ENCODE measurements at regions not wholly inside any gene's neighbourhood (a gene's known extent, or its start where the extent isn't known, plus 50 kb on each side); places are given as distances from the start of the nearest gene placed in this dataset.
"Not testable (repeated sequence)": the region's sequence is repeated elsewhere in the genome, so short reads cannot be mapped to it uniquely, and the experiment has no call there.

DNA sequence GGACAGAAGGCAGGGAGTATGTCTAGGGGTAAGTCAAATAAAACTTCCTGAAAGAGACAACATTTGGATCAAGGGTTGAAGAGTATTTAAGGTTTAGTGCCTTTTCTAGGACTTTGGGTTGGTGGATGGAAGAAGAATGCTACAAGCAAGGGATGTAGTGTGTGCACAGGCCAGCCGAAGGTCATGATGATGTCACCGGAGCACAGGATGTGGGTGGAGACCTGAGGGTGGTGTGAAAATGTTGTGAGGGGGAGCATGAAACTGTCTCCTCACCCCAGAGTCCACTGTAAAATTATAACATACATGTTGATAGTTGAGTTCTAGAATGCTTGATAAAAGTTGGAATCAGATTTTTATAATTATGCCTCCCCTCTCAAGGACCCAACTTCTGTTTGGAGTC is 553.3 kb upstream of the SGCD start:
- peak; percentile 26 for DNase-seq (ENCODE audit: low spot score)

DNA sequence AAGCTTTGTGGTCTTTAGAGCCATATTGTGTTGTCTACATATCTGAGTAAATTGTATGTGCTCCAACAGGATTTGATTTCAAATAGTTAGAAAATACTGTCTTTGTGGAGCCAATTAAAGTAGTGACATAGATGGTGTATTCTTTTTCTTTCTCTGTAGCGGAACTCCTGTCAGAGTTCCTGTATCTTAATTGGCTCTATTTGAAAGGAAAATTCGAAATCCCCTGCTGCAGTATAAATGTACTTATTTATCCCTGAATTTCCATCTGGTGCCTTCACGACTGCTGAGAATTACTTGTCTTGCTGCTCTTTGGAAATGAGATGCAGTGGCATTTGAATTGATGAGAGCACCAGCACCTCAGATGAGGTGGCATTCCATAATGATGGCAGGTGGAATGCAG is 546.7 kb upstream of the SGCD start:
- no peak for DNase-seq (ENCODE audit: low spot score)

DNA sequence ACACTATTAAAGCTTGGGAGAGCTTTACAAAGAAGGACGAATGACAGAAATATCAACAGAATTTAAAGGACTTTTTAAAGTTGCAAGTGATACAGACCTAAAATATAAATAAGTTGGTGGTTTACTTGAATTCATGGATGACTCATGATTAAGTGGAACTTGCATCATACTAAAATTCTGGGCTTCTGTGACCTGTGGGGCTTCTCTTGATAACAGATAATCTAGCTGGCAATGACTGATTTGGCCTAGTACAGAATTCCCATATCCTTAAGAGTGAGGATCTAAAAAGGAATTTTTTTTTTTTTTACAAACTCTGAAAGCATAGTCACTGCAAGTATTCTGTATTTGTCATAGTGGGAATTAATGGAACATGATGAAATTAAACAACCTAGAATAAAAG is 543.7 kb upstream of the SGCD start:
- DNase-seq (ENCODE audit: low spot score): no peak

DNA sequence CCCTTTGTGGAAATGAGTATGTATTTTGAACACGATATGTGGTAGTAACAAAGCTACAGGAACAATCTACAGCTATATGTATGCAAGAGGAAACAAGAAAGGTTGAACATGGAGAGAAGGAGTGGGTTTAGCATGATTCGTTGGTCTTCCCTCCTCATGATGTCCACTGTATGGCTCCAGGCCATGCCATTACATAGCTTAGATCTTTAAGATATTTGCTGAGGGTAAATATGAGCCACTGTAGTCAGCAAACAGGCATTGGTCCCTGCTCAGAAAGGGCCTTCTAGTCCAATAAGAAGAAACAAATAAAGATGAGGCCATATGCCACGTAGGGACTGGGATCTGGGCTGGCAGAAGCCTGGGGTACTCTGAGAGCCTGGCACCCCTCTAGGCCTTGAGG is 543.2 kb upstream of the SGCD start:
- no peak for DNase-seq (ENCODE audit: low spot score)

DNA sequence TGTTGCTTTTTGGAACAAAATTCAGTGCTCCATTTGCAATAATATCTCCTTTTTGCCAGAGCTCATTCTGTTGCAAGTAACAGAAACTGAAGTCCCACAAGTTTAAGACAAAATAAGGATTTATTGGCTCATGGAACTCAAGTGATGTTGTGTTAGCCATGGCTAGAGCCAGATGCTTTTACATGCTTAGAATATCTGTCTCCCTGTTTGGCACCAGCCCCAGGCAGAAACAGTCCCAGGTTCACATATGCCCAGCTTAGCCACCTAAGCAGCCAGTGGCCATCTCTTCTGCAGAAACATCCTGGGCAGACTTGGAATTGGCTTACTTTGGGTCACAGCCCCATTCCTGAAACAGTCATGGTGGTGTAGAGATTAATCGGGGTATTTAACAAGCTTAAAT is 540.9 kb upstream of the SGCD start:
- no peak for DNase-seq (ENCODE audit: low spot score)

DNA sequence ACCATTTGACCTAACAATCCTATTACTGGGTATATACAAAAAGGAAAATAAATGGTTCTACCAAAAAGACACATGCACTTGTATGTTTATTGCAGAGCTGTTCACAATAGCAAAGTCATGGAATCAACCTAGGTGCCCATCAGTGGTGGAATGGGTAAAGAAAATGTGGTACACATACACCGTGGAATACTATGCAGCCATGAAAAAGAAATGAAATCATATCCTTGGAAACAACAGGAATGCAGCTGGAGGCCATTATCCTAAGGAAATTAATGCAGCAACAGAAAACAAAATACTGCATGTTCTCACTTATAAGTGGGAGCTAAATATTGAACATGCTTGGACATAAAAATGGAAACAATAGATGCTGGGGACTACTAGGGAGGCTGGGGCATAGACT is 534.1 kb upstream of the SGCD start:
- DNase-seq (ENCODE audit: low spot score): no peak

DNA sequence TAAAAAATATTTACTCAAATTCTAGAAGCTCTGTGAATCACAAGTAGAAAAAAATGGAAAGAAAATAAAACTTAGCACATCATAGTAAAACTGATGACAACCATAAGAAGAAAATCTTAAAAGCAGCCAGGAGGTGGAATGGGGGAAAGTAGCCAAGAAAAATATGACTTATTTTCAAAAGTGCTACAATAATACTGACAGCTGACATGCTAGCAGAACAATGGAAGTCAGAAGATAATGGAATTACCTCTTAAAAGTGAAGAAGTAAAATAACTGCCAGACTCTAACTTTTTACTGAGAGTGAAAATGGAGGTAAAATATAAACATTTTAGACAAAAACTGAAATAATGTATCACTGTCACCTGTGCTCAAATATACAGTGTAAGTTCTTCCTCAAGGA is 532.2 kb upstream of the SGCD start:
- DNase-seq (ENCODE audit: low spot score): no peak

DNA sequence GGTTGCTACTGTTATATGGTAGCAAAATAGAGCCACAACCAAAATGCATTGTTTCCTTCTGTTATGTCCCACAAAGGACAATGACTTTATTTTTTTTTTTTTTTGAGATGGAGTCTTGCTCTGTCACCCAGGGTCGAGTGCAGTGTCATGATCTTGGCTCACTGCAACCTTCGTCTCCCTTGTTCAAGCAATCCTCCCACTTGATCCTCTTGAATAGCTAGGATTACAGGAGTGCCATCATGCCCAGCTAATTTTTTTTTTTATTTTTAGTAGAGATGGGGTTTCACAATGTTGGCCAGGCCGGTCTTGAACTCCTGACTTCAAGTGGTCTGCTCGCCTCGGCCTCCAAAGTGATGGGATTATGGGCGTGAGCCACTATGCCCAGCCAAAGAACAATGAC is 527.7 kb upstream of the SGCD start:
- DNase-seq (ENCODE audit: low spot score): no peak

DNA sequence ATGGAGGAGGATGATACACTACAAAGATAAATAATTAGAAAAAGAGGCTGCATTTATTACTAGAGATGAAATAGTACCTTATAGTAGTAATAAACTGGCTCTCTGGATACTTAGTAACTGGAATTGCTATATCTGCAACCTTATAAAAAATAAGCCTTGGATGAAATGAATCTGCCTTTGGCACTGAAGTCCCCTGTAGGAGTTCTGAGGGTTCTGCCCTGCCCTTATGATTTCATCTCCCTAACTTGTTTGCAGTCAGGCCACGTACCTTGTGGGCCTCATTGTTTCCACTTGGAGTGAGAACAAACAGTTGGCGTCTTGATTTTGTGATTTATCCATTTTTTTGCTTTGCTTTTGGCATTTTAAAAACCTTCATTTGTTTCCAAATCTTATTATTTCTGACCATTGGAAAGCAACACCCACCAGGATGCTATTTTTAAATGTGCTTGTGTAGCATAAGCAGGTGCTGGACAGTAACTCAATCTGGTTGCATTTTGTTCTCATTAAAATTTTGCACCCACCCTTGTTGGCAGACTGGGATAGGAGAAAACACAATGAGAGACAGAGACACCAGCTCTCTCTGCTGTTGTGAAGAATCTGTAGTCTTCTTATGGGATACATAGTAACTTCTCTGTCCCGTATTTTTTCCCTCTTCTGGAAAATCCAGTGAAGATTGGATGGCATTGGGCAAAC is 518.9 kb upstream of the SGCD start:
- DNase-seq (ENCODE audit: low spot score): no peak

DNA sequence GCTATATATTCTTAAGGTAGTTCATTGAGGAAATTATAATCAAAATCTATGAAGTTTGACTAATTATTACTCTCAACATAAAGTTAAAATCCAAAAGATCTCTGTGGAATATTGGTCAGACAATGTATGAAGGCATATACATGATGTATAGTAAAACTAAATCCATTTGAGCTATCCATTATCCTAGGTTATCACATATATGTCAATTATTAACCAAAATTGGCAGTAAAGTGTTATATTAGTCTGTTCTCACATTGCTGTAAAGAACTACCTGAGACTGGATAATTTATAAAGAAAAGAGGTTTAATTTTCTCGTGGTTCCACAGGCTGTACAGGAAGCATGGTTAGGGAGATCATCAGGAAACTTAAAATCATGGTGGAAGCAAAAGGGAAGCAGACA is 511.7 kb upstream of the SGCD start:
- no peak for DNase-seq (ENCODE audit: low spot score)

DNA sequence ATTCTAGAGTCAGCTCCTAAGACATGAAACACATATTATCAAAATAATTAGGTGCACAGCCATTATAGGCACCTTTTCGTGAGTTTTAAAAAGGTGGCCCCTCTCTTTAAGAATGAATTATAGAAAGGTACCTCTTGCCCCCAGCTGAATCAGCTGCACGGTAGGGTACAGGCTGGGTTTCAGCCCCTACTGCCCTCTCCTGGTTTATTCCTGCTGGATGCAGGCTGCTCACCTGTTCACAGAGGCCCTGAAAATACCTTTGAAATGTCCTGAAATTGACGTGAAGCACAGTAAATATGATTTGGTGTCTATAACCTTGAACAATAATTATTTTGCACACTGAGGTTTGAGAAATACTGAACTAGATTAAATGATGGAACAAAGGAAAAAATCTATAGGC is 504.8 kb upstream of the SGCD start:
- no peak for DNase-seq (ENCODE audit: low spot score)

DNA sequence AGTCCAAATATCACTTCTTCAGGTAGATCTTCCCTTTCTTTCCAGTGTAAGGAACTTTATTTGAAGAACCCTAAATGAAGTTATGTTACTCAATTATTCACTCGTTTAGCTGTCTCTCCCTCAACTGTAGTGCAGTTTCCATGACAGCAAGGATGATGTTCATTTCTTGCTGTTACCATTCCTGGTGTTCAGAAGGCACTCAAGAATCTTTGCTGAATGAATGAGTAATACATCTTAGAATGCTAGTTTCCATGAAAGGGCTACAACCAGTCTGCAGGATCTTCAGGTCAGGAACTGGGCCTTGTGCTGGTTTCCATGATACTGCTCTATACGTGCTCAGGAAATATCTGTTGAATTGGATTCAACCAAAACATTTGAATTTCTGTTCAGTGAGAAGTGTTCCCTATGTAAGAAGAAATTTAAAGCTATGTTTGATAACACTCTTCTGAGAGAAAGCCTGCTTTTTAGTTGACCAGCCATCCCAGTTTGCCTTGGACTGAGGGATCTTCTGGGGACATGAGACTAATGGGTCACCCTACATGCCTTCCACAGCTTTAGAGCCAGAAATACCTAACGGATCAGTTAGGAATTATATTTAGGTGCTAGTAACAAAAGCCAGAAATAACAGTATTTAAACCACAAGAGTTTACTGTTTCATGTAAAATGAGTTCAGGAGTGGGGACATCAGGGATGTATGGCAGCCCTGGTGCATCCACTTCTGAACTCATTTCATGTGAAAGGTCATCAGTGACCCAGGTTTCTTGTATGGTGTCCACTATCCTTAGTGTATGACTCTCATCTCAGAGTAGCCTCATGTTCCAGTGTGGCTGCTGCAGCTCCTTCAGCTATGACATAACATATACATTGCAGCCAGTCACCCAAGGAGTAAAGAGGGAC is 500.1 kb upstream of the SGCD start:
- DNase-seq (ENCODE audit: low spot score): no peak

DNA sequence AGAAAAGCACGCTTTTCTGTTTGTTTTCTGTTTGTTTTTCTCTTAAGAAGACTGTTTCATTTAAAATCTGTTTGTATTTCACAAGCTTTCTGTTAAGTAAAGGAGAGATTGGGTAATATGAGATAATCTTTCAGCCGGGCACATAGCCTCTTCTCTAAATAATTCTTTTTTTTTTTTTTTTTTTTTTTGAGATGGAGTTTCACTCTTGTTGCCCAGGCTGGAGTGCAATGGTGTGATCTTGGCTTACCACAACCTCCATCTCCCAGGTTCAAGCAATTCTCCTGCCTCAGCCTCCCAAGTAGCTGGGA is 499.5 kb upstream of the SGCD start:
- DNase-seq (ENCODE audit: low spot score): not testable (repeated sequence)

DNA sequence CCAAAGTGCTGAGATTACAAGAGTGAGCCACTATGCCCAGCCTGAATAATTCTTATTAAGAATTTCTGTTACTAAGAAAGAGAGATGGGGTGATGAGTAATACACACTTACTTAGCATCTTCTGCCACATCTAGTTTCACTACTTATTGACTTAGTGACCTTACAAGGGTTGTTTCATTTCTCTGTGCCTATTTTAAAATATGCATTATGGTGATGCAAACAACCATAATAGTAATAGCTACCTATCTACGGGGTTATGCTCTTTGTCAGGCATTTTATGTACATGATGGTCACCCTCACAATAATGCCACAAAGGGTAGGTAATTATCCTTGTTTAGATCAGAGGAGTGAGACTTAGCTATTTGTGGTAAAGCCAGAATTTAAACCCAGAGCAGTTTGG is 499.0 kb upstream of the SGCD start:
- DNase-seq (ENCODE audit: low spot score): no peak

DNA sequence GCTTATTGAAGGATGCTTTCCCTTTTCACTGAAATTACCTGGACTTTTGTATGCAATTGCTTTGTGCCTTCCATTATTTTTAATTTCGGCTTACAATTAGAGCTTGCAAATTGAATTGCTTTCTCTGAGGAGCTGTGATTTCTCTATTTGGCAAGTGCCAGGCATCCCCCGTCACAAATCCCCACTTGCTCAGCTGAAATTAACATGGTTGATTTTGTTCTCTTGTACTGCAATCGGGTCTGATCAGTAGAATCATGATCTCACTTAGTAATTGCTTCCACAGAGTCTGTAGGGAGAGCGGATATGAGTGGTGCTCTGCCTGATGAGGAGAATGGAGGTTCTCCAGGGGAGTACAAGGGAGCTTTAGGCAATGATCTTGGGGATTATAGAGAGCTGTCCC is 495.5 kb upstream of the SGCD start:
- DNase-seq (ENCODE audit: low spot score): no peak

DNA sequence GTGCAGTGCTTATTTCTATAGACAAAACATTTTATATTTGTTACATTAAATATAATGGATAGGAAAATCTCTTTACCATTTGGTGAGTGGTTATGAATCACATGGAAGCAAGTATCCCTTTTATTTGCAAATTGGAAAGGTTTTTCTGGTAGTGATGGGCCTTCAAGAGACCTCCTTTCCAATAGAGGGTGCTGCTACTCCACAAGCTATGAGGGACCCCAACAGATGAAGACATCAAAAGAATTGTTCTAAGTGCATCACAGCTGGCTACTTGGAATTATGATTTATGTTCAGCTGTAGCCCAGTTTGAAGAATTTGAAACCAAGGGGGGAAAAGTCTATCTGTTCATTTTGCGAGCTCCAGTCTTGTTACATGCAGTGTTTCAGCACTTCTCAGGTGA is 493.7 kb upstream of the SGCD start:
- DNase-seq (ENCODE audit: low spot score): peak; percentile 3

DNA sequence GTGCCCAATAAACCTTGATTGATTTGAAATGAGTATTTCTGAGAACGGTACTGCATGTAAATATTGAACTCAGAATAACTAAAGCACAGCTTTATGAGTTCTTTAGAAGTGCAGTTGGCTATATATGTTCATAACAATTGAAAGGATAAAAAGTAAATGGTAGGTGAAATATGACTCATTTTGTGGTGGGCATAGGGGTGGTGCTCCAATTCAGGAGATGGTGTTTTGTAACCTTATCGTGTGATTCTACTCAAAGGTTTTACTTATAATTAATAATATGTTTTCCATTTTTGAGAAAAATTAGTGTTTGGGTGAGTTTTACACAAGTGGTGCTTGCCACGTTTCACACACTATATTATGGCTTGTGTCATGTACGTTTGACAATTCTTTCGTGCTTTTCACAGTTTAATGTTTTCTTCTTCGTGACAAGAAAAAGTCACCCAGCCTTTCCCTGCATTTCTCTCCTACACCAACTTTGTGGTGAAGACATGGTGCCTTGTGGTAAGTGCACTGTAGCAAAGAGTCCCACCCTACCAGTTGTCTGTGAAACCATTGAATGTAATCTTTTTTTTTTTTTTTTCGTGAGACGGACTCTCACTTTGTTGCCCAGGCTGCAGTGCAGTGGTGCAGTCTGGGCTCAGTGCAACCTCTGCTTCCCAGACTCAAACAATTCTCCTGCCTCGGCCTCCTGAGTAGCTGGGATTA is 492.5 kb upstream of the SGCD start:
- DNase-seq (ENCODE audit: low spot score): peak; percentile 12

DNA sequence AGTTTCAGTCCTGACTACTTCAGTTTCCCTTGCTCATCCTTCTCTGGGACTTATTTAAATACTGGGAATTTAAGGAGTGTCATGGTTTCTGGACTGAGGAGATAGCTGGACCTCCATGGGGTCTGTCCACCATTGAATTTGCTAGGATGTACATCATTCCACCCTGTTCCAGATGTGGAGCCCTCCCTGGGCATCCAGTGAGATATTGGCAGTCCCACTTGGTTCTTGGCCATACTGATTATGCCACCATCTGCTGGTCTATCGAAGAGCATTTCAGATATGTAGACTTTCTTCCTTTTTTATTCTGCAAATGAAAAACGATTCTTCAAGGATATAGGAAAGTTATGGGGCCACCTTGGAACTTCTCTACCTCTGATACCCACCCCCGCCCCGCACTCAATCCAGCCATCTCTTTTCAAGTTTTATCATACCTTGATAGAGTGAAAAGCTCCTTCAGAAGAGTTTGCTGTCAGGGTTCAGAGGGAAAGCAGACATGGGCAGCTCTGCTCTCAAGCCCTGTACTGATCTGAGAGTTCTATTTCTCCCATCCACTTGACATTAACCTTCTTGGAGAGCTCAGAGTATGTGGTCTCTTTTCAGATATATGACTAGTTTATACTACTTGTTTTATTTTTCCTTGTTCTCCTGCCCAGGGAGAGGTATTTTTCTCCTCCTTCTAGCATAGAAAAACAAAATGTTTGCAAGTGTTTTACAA is 490.7 kb upstream of the SGCD start:
- DNase-seq (ENCODE audit: low spot score): no peak

DNA sequence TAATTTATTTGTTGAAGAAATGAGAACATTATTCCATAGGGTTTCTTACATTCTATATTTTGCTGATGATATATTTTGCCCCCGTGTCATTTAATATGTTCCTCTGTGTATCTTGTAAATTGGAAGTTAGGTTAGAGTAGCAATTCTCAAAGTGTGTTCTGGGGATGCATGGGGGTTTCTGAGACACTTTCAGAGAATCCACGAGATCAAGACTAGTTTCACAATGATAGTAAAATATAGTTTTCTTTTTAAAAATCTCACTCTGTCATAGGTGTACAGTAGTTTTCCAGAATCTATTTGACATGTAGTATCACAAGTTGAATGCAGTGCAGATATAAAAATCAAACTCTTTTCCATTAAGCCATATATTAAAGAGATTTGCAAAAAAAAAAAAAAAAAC is 488.6 kb upstream of the SGCD start:
- no peak for DNase-seq (ENCODE audit: low spot score)

DNA sequence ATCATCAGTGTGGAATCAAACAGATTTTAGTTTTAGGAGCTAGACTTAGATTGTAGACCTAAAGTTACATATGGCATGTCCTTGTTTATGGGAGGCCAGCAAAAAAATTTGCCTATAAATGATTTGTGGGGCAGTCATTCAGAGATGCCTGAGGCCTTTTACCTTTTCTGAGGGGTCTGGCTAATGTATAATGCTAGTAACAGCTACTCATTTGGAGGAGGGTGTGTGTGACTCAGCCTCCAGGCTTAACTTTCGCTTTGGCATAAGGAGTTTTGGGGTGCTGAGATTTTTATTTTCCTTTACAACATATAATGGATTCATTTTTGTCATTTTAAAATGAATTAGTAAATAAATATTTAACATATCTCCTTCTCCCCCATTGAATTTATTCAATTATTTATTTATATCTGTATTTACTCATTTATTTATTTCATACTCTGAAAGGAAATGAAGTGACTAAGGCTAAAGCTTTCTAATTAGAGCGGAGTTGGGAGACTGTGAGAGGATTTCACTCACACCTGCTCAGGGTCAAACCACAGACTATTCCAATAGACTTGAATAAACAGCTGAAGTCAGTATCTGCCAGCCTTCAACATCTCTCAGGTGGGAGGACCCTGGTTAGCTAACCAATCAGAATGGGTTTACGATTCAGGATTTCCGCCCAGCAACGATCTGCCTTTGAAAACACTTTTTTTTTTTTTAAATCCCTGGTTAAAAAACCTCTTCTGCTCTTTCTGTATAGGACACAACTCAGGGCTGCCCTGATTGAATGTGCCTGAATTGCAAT is 487.5 kb upstream of the SGCD start:
- DNase-seq (ENCODE audit: low spot score): no peak

DNA sequence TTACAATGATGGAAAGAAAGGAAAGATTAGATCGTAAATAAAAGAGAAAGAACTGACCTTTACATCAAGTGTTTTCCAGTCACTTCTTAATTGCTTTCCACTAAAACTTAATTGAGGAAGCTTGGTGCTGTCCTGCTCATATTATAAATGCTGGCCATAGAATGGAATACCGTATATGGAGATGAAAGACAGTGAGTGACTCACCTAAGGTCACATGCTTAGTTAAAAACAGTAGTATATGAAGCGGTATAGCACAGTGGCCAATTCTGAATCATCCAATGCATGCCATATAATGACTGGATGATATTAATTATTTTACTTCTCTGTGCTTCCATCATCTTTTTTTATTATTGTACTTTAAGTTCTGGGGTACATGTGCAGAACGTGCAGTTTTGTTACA is 482.4 kb upstream of the SGCD start:
- no peak for DNase-seq (ENCODE audit: low spot score)

DNA sequence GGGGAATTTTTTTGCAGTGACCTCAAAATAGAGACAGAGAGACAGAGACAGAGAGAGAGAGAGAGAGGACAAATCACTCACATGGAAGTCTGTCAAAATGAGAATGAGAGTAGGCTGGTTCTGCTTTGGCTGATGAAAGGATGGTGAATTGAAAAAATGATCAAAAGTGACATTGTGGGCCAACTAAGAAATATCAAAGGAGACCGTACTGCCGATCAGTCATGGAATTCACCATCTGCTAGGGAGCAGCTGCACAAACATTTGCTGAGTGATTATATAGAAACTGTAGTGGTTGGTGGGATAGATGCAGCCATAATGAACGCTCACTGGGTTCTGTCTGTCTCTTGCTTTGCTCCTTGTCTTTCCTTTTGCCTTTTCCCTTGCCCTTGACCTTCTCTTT is 476.6 kb upstream of the SGCD start:
- DNase-seq (ENCODE audit: low spot score): no peak

Measured in CD4-positive, alpha-beta T cell treated with Interleukin-2 at 100 ng/mL for 4 hours (primary cell).